ENCODE measurements at regions not wholly inside any gene's neighbourhood (a gene's known extent, or its start where the extent isn't known, plus 50 kb on each side); places are given as distances from the start of the nearest gene placed in this dataset.

DNA sequence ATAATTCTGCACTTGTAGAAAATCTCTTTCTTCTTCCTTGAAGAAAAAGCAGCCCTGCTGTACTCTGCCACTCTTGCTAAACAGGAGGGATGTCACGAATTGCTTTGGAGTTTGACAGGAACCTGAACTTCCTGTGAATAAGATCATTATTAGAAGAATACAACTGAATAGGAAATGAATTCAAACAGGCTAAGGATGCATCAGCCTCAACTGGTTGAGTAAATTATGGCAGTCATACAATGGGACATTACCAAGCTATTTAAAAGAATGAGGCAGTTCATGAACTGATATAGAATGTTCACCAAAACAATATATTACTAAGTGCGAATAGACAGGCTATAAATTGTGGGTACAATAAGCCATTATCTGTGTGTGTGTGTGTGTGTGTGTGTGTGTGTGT, 97.1 kb upstream of the DOCK1 start:
- TF ChIP-seq, protein P1, sequence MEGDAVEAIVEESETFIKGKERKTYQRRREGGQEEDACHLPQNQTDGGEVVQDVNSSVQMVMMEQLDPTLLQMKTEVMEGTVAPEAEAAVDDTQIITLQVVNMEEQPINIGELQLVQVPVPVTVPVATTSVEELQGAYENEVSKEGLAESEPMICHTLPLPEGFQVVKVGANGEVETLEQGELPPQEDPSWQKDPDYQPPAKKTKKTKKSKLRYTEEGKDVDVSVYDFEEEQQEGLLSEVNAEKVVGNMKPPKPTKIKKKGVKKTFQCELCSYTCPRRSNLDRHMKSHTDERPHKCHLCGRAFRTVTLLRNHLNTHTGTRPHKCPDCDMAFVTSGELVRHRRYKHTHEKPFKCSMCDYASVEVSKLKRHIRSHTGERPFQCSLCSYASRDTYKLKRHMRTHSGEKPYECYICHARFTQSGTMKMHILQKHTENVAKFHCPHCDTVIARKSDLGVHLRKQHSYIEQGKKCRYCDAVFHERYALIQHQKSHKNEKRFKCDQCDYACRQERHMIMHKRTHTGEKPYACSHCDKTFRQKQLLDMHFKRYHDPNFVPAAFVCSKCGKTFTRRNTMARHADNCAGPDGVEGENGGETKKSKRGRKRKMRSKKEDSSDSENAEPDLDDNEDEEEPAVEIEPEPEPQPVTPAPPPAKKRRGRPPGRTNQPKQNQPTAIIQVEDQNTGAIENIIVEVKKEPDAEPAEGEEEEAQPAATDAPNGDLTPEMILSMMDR (IDR thresholded peaks at IDR 0.05): no peak
- no peak for TF ChIP-seq POLR2A (IDR thresholded peaks at IDR 0.05)
